NCI-H146 (cell line): ENCODE measurements at regions not wholly inside any gene's neighbourhood (a gene's known extent, or its start where the extent isn't known, plus 50 kb on each side); places are given as distances from the start of the nearest gene placed in this dataset.
A peak's percentile ranks its signal among the peaks of the same experiment; 100 is the strongest.
"Not testable (repeated sequence)": the region's sequence is repeated elsewhere in the genome, so short reads cannot be mapped to it uniquely, and the experiment has no call there.

Experiments used
- DNase-seq: peaks from one replicate; lab custom pipeline; 2025; lab: John Stamatoyannopoulos, UW

DNA sequence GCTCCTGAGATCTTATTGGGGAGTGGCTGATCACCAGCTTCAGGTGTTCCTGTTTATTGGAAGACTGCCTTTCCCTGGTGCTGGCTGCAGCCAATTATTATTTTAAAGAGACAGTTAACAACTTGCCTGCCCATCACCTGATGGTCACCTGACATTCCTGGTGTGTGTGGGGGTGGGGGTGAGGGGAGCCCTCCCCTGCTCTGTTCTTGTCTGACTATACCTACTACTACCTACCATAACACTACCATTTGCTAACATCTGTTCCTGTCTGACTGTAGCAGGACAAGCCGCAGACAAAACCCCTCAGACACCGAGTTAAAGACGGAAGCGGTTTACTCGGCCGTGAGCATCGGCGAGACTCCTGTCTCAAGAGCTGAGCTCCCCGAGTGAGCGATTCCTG is 54.9 kb upstream of the NBPF3 start:
- DNase-seq = no peak

DNA sequence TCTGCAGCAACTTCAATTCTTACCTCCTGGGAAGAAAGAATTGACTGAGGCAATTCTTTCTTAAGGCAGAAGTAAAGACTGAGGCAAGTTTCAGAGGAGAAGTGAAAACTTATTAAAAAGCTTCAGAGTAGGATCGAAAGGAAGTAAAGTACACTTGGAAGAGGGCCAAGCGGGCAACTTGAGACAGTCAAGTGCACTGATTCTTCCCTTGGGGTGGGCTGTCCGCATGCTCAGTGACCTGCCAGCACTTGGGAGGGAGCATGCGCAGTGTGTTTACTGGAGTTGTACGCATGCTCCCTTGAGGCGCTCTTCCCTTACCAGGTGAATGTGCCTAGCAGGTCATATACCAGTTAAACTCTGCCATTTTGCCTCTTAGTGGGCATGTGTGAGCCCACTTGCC is 55.3 kb upstream of the NBPF3 start:
- no peak for DNase-seq

DNA sequence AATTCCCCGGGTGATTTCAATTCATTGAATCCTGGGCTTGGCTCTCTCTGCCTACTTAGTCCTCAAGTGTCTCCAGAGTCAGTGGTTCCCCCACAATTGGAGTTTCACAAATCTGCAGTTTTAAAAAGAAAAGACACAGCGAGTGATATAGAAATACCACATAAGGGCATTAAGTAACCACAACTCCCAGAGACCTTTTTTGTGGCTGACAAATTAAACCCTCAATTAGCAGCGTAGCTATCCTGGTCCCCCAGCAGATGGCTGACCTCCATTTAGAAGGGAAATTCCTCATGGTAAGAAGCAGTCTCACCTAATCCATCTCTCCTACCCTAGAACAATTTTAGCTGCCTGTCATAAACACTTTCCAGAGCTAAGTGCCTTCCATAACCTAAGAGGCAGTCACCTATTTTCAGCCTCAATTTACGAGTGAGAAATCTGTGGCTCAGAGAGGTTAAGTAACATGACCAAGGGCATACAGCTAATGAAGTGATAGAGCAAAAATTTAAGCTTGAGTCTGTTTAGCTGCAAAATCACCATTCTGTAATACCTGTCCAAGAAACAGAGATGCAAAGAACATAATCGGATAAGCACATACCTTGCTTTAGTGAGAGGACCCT is 56.0 kb upstream of the NBPF3 start:
- DNase-seq = no peak

DNA sequence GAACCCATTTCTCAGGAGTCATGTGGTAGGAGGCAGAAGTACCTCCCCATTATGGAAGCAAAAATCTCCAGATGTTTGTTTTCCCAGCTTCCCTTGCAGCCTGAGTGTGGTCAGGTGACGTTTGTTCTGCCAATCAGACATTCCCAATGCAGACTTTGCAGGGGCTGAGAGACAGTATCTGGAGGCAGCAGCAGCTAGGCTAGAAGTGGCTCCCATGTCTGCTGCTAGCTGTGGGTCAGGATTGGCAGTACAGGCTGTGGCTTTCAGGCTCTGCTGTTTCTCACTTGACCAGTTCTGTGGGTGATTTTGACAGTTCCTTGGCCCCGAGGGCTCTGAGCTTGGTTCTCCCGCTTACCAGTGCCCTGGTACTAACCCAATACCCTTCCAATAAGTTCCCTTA is 58.6 kb upstream of the NBPF3 start:
- DNase-seq = no peak

DNA sequence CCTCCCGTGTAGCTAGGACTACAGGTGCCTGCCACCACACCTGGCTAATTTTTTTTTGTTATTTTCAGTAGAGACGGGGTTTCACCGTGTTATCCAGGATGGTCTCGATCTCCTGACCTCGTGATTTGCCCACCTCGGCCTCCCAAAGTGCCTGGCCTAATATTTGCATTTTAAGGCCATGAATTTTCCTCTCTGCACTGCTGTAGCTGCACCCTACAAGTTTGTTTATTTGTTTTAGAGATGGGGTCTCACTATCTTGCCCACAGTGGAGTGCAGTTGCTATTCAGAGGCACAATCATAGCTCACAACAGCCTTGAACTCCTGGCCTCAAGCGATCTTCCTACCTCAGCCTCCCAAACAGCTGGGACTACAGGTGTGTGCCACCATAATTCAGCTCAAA is 59.8 kb upstream of the NBPF3 start:
- DNase-seq = not testable (repeated sequence)

DNA sequence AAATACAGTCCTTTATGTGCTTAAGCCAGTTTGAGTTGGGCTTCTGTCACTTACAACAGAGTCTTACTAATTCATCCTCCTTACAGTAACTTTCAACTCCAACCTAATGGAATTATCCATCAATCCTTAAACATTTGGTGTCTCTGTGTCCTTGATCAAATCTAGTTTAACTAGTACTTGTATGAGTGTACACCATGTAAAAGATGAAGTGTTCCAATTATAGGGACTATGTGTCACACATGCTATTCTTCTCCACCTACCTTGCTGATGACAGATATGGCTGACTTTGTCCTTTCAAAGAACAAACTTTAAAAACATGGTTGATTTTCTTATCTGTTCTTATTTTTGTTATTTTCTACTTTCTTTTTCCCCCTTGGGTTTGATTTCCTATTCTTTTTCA is 60.4 kb upstream of the NBPF3 start:
- no peak for DNase-seq

DNA sequence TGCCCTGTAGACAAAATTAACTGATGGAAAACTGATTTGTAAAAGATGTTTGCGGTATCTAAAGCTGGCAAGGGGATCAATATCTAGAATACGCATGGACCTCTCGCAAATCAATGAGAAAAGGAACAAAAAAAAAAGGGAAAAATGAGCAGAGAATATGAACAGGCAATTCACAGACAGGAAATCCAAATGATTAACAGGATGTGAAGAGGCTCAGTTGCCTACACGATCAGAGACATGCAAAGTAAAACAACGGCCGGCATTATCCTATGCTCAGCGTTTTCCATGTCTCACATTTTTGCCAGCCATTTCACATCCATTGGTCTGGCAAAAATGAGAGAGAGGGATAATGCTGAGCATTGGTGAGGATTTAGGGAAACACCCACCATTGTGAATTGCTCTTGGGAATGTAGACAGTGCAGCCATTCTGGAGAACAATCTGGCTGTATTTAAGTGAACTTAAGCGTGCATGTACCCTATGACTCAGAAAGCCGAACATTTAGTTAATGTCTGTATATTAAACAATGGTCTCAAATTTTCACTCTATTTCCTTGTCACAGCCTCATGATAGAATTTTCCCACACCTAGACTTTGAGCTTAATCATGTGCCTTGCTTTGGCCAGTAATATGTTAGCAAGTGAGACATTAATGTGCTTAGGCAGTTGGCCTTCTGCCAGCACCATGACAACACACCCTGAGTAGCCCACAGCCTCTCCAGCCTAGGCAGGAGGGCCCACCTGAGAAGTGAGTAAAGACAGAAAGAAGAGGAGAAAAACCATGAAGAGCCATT is 61.0 kb upstream of the NBPF3 start:
- DNase-seq = no peak

DNA sequence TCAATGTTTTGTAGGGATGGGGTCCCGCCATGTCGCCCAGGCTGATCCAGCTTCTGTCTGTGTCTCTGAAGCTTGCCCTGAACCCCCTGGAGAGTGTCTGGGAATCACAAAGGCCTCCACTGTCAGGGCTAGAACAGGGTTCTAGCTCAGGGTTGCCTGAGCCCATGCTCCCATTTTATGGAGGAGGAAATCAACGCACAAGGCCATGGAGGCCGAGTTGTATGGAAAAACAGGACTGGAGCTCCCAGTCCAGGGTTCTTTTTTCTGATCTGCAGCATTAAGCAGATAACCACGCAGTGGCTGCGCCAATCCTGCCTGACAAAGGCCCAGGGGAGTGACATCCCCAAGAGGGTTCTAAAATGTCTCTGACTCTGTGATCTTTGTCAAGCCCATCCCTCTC is 67.6 kb upstream of the NBPF3 start:
- DNase-seq = no peak

DNA sequence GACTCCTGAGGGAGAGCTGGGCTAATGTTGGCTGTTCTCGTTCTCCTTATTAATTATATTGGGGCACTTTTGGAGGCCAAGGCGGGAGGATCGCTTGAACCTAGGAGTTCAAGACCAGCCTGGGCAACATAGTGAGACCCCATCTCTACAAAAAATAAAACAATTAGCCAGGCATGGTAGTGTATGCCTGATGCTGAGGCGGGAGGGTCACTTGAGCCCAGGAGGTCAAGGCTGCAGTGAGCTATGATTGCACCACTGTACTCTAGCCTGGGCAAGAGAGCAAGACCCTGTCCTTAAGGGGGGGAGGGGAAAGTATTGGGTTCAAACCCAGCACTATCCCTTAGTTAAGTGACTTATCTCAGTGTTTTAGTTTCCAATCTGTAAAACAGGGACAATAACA is 70.0 kb upstream of the NBPF3 start:
- DNase-seq = no peak

DNA sequence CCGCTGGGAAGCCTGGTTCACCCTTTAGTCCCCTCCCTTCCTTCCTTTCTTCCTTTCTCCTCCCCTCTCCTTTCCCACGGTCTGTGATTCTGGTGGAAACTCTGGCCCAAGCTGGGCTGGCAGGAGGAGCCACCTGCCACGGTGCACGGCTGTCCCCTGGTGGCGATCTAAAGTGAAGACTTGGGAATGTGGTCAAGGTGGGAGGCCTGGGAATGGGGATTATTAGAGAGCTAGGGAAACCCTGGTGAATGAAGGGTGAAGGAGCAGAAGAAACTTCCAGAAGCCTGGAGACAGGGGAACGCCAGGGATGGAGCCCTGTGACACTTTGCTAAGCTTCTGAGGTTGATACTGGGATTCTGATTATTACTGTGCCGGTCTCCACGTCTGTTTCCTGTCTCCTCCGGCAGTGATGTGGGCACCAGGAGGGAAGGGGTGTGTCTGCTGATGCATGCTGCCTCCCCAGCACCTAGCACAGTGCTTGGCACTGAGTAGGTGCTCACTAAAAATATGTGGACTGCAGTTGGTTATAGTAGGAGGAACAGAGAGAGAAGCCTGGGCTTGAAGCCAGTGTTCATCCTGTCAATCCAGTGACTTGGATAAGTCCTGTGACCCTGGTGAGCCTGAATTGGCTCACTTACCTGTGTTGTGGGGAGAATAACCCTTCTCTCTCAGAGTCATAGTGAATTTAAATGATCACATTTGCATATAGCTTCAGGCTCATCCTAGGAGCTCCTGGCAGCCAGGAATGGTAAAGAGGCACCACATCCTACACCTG is 71.2 kb upstream of the NBPF3 start:
- peak; percentile 57 for DNase-seq

DNA sequence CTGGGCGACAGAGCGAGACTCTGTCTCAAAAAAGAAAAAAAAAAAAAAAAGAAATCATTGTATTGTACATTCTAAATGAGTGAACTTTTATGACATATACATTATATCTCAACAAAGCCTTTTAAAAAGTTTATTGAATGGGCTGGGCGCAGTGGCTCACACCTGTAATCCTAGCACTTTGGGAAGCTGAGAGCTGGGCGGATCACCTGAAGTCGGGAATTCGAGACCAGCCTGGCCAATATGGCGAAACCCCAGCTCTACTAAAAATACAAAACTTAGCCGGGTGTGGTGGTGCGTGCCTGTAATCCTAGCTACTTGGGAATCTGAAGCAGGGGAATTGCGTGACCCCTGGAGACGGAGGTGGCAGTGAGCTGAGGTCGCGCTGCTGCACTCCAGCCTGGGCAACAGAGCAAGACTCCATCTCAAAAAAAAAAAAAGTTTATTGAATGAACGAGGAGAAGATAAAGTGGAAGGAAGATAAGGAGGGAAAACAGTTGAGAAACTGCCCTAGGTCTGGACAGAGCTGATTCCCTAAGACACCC is 71.9 kb upstream of the NBPF3 start:
- not testable (repeated sequence) for DNase-seq

DNA sequence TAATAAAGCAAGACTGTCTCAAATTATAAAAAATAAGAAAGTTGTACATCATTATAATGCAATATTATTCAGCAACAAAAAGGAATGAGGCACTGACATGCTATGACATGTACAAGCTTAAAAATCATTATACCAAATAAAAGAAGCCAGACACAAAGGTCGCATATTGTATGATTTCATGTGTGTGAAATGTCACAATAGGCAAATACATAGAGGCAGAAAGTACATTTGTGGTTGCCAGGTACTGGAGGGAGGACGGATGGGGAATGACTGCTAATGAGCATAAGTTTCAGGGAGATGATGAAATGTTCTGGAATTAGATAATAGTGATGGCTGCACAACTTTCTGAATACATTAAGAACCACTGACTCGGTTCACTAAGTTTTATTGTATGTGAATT is 73.6 kb upstream of the NBPF3 start:
- no peak for DNase-seq

DNA sequence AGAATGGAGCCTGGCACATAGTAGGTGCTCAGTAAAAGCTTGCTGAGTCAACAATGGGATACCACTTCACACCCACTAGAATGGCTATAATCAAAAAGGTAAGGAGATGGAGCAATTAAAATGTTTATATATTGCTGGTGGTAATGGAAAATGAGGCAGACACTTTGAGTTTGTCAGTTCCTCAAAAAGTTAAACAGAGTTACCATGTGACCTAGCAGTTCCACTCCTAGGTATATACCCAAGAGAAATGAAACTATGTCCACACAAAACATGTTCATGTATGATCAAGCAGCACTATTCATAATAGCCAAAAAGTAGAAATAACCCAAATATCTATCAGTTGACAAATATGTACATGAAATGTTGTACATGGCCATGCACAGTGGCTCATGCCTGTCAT is 74.8 kb upstream of the ECE1 start:
- DNase-seq = no peak

DNA sequence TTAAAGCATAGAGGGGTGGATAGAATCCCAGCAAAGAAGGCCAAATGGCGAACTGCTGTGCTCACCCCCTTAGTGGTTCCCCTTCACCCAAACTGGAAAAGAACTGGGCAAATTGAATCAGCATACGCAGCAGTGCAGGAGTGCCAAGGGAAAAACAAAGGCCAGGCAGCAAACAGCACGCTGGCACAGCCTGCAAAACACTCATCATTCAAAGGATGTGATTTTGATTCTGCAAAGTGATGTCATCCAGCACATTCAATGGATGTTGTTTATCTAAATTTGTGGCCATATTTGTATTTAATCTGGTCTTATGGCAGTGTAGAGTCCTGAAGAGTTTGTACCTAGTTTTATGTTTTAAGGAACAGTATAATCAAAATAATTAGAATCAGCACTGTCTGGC is 71.8 kb upstream of the ECE1 start:
- DNase-seq = no peak

DNA sequence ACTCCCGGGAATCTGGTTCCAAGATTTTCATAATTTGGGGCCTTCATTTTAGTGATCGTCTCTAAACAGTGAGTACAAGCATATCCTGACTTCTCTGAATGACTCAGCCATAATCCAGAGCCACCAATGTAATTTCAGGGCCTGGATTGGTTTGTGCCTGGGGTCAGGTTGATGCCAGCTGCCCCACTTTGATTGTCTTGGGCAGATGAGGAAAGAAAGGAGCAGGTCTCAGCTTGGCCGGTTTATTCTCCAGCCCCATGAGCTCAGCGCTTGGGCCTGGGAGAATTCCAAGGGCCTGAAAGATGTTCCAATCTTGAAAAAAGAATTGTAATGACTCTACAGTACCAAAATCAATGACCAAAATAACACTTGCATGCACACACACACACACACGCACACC is 71.2 kb upstream of the ECE1 start:
- no peak for DNase-seq

DNA sequence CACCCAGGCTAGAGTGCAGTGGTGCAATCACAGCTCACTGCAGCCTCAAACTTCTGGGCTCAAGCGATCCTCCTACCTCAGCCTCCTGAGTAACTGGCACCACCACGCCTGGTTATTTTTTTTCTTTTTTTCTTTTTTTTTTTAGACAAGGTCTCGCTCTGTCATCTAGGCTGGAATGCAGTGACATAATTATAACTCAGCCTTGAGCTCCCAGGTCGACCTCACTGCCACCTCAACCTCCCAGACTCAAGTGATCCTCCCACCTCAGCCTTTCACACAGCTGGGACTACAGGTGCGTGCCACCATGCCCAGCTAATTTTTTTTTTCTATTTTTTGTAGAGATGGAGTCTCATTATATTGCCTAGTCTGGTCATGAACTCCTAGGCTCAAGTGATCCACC is 66.9 kb upstream of the ECE1 start:
- DNase-seq = no peak

DNA sequence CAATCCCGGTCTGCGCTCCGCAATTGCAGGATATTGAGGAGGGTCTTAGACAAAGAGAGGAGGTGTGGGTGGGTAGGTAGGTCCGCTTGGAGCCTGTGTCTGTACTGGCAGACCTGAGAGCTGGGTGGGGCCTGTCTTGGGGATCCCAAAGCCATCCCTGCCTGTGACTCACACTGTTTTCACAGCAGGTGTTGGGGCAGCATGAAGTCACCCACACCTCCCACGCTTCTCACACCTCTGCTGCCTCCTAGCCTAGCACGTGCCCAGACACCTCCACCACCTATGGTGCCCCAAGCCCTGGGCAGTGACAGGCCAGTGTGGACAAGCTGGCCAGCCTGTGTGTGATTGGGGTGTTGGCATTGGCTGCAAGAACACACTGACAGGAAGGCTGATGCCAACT is 65.7 kb upstream of the ECE1 start:
- no peak for DNase-seq

DNA sequence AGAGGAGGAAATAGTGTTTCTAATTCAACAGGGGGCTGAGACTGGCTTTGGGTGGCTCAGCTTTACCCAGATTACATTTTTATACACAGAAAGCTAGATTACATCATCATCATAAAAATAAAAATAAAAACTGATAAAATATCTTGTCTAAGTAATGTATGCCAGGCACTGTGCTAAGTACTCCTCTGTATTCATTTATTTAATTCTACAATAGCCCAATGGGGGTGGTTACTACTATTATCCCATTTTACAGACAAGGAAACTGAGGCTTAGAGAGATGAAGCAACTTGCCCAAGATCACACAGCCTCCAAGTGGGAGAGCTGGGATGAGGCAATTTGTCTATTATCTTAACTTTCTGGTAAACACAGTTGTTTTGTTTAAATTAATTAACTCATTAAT is 62.3 kb upstream of the ECE1 start:
- DNase-seq = no peak

DNA sequence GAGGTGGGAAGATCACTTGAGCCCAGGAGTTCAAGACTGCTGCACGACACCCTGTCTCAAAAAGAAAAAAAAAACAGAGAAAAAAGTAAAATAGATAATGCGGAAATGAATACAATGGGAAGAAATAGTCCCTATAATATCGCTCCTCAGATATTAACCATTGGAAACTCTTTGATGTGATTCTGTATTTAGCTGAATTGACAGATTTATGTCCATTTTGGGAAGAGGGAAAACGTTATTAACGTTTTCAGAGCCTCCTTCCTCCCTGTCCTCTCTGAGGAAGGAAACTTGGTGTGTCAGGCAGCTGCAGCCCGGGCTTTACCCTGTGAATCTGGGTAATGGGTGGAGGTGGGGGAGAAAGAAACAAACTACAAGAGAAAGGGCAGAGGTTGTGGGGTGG is 61.6 kb upstream of the ECE1 start:
- no peak for DNase-seq

DNA sequence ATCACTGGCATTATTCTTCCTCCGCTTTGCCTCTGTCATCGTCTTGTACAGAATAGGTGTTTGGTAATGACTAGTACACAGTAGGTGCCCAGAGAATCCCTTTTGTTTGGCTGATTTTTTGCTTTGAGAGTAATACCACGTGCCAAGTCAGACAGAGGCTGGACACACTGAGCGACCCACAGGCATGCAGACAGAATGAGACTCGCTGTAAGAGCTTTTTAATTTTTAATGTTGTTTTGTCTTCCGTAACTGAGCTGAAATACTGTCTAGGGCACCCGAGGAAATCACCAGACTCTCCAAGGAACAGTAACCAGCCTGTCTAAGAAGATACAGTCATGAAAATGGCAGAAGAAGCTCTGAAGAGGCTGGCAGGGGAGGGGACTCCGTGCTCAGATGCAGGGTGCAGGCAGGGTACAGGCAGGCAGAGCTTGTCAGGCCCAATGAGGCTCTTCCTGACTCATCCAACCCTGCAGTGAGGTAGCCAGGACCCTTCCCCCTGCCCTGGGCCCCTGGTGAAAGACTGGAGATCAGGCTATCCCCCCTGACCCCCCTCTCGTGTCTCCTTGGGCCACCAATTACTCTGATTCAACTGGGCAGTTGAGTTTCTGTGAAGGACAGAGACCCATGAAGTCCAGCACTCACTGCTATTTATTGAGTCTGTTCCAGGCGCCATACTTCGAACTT is 60.1 kb upstream of the ECE1 start:
- DNase-seq = no peak

DNA sequence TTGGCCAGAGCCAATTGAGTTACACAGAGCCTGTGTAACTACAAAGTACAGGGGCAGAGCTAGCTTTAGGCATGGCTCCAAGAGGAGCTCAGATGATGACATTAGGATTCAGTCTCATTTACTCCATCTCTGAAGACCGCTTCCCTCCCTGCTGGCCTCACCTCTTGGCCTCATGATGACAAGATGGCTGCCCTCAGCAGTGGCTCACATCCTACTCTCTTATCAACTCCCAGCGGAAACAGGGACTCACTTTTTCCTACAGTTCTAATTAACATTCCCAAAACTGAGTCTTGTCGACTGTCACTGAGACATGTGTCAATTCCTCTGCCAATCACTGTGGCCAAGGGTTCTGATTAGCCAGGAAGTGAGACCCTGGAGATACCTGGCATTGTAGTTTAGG is 59.4 kb upstream of the ECE1 start:
- DNase-seq = no peak

DNA sequence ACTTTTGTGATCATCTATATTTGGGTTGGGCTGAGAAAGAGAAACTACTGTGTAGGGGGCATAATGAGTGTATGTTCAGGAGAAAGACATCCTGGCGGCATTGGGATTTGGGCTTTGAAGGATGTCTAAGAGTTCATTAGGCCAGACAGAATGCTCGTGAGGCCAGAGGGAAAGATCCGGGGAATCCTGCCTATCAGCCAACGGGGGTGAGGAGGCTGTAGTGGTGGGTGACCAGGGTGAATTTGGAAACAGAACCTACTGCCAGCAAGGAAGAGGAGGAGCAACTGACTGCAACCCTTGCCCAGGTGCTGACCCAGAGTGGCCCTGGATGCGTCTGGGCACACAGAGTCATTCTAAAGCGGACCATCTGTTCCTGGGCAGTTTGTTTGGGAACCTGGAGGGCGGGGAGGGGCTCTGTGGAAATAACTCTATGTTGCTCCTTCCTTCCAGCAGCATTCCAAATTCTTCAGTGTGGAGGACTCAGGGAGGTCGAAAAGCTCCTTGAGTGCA is 56.9 kb upstream of the ECE1 start:
- DNase-seq = no peak
